GM12892 (cell line): ENCODE measurements at regions not wholly inside any gene's neighbourhood (a gene's known extent, or its start where the extent isn't known, plus 50 kb on each side); places are given as distances from the start of the nearest gene placed in this dataset.

Source experiments
- POLR2A ChIP-seq: IDR thresholded peaks from 2 replicates; pipeline ENCODE4 v1.6.1; 2011; ENCODE audit warnings: low read depth, low read length, control low read depth
- POLR2AphosphoS5 ChIP-seq: IDR thresholded peaks from 2 replicates; pipeline ENCODE4 v1.6.1; 2011; ENCODE audit warnings: low read depth, low read length, control low read depth
- TAF1 ChIP-seq: IDR thresholded peaks from 2 replicates; pipeline ENCODE4 v1.6.1; 2011; ENCODE audit warnings: low read depth, mild to moderate bottlenecking, control low read depth, low read length, borderline replicate concordance

DNA sequence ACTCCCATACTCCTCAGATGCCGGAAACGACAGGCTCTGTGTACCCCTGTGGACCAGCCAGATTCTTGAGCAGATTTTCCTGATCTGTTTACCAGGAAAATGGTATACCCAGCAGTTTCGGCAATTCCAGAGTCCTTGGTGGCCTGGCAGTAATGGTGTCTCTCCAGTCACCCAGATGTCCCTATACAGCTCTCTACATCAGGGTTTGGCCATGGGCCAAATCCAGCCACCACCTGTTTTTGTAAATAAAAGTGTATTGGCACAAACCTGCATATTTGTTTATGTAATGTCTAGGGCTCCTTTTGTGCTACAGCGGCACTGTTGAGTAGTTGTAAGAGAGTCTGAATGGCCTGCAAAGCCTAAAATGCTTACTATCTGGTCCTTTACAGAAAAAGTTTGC is 491.3 kb downstream of the RPS24 start:
- TF ChIP-seq TAF1 (no peak), POLR2A (no peak), POLR2AphosphoS5 (no peak)
